Neural cell (in vitro differentiated cells): ENCODE measurements at regions not wholly inside any gene's neighbourhood (a gene's known extent, or its start where the extent isn't known, plus 50 kb on each side); places are given as distances from the start of the nearest gene placed in this dataset.

Experiments used
- CTCF ChIP-seq: fragments of 450-650 bp; IDR thresholded peaks from 2 replicates; pipeline ENCODE4 v1.5.1; 2014; ENCODE audit warnings: antibody characterized with exemption, mild to moderate bottlenecking, moderate library complexity; ENCODE audit not compliant: poor library complexity, severe bottlenecking
- EZH2 ChIP-seq: fragments of 200-600, 300-800 bp; shearing (Covaris generic), sonication (generic); IDR thresholded peaks from 2 replicates; pipeline ENCODE4 v1.6.1; 2014; ENCODE audit warnings: antibody characterized with exemption, low read length, borderline replicate concordance, mild to moderate bottlenecking; ENCODE audit not compliant: insufficient read depth, poor library complexity, severe bottlenecking
- REST ChIP-seq: IDR thresholded peaks from 2 replicates; pipeline ENCODE4 v1.6.1; 2012; ENCODE audit warnings: borderline replicate concordance

- TF ChIP-seq CTCF (no peak), REST (no peak), EZH2 (no peak)
Observed at GRCh38 chr11:114924042-114924441, 245.7 kb downstream of the NXPE2 start.
